GM18507 (cell line): ENCODE measurements at regions not wholly inside any gene's neighbourhood (a gene's known extent, or its start where the extent isn't known, plus 50 kb on each side); places are given as distances from the start of the nearest gene placed in this dataset.

Experiments
- DNase-seq: peaks from one replicate; pipeline ENCODE4 v3.0.0; 2011; ENCODE audit warnings: low read depth; ENCODE audit not compliant: insufficient read length; ENCODE audit errors: extremely low spot score
- FAIRE-seq: peaks from 2 replicates; lab custom pipeline; 2011; peaks lifted over from hg19 to GRCh38; lab: Jason Lieb, UNC

GRCh38 chr13:99051768-99052455 is 74.0 kb upstream of the DOCK9 start:
- DNase-seq (no peak), FAIRE-seq (no peak)

- DNase-seq (no peak), FAIRE-seq (no peak)
Measured at GRCh38 chr13:99053636-99054233, 75.9 kb upstream of the DOCK9 start.

- no peak for FAIRE-seq
Measured at GRCh38 chr13:99055281-99055680, 77.4 kb upstream of the DOCK9 start.

GRCh38 chr13:99055735-99056134 is 77.9 kb upstream of the DOCK9 start:
- DNase-seq (no peak), FAIRE-seq (no peak)

More at GRCh38 chr13:99055281-99055680, 77.4 kb upstream of the DOCK9 start:
- no peak for DNase-seq

- no peak for FAIRE-seq
- no peak for DNase-seq
Measured at GRCh38 chr13:99056381-99057014, 78.6 kb upstream of the DOCK9 start.

- FAIRE-seq (no peak), DNase-seq (no peak)
Measured at GRCh38 chr13:99057310-99057975, 79.6 kb upstream of the DOCK9 start.

- DNase-seq, result no peak
- no peak for FAIRE-seq
Measured at GRCh38 chr13:99058527-99059495, 80.9 kb upstream of the DOCK9 start.

- no peak for DNase-seq
- FAIRE-seq, result no peak
Measured at GRCh38 chr13:99059498-99060075, 81.7 kb upstream of the DOCK9 start.

GRCh38 chr13:99061411-99061810 is 83.5 kb upstream of the DOCK9 start:
- DNase-seq (no peak), FAIRE-seq (no peak)

GRCh38 chr13:99062593-99062992 is 84.7 kb upstream of the DOCK9 start:
- FAIRE-seq (no peak), DNase-seq (no peak)

GRCh38 chr13:99063178-99063577 is 85.3 kb upstream of the DOCK9 start:
- no peak for FAIRE-seq
- DNase-seq, result no peak

- DNase-seq, result no peak
- peak; percentile 9 for FAIRE-seq
Measured at GRCh38 chr13:99063952-99064351, 86.1 kb upstream of the DOCK9 start.

- no peak for DNase-seq
- FAIRE-seq, result no peak
Measured at GRCh38 chr13:99064624-99065234, 86.9 kb upstream of the DOCK9 start.

GRCh38 chr13:99065235-99066015 is 87.6 kb upstream of the DOCK9 start:
- no peak for FAIRE-seq

GRCh38 chr13:99066219-99066618 is 88.4 kb upstream of the DOCK9 start:
- DNase-seq (no peak), FAIRE-seq (no peak)

More at GRCh38 chr13:99065235-99066015, 87.6 kb upstream of the DOCK9 start:
- no peak for DNase-seq

GRCh38 chr13:99067159-99067985 is 89.5 kb upstream of the DOCK9 start:
- FAIRE-seq (no peak), DNase-seq (no peak)

GRCh38 chr13:99071211-99071610 is 93.3 kb upstream of the DOCK9 start:
- DNase-seq (no peak), FAIRE-seq (no peak)
